ENCODE measurements at regions not wholly inside any gene's neighbourhood (a gene's known extent, or its start where the extent isn't known, plus 50 kb on each side); places are given as distances from the start of the nearest gene placed in this dataset.

GRCh38 chr17:72315122-72315913, 194.5 kb downstream of the SOX9 start:
- DNase-seq (ENCODE audit: low read depth, low spot score) = no peak
- H3K27me3 ChIP-seq (ENCODE audit: control insufficient read depth, insufficient read depth, low read length) = no peaks in the 10 kb centered on the region
- H3K4me3 ChIP-seq (ENCODE audit: low read depth, low read length) = no peak overlapping the region
- no peak for TF ChIP-seq CTCF (IDR thresholded peaks at IDR 0.05; ENCODE audit: low read depth, low read length)
- ChIA-PET POLR2A (no interaction called here), CTCF (interaction anchor here (1.2 kb wide), 1 partner anchor 242 kb away, joined by 3 read pairs; no protein-coding TSS in a partner anchor)
- H3K9me3 ChIP-seq (ENCODE audit: control insufficient read depth, insufficient read depth, low read length) = no peaks in the 10 kb centered on the region
- H3K27ac ChIP-seq (ENCODE audit: low read depth, low read length) = no peak overlapping the region

GRCh38 chr17:72318131-72318530, 197.3 kb downstream of the SOX9 start:
- Histone ChIP-seq H3K4me3 (ENCODE audit: low read depth, low read length) (no peak overlapping the region), H3K9me3 (ENCODE audit: control insufficient read depth, insufficient read depth, low read length) (peaks cover 7% of the 10 kb centered on the region; the same call in 1 of the 2 replicates), H3K27me3 (ENCODE audit: control insufficient read depth, insufficient read depth, low read length) (no peaks in the 10 kb centered on the region), H3K27ac (ENCODE audit: low read depth, low read length) (no peak overlapping the region)
- POLR2A ChIA-PET = interaction anchor here (0.6 kb wide), 2 partner anchors 30 to 835 kb away, joined by 4 read pairs; no protein-coding TSS in a partner anchor
- CTCF ChIA-PET = no interaction called here
- no peak for DNase-seq (ENCODE audit: low read depth, low spot score)
- TF ChIP-seq CTCF (IDR thresholded peaks at IDR 0.05; ENCODE audit: low read depth, low read length) = no peak

GRCh38 chr17:72321896-72322295, 201.1 kb downstream of the SOX9 start:
- Histone ChIP-seq H3K4me3 (ENCODE audit: low read depth, low read length) (no peak overlapping the region), H3K27me3 (ENCODE audit: control insufficient read depth, insufficient read depth, low read length) (peaks cover 4% of the 10 kb centered on the region), H3K9me3 (ENCODE audit: control insufficient read depth, insufficient read depth, low read length) (peaks cover 7% of the 10 kb centered on the region; the same call in 1 of the 2 replicates), H3K27ac (ENCODE audit: low read depth, low read length) (no peak overlapping the region)
- TF ChIP-seq CTCF (IDR thresholded peaks at IDR 0.05; ENCODE audit: low read depth, low read length) = no peak
- POLR2A ChIA-PET = no interaction called here
- CTCF ChIA-PET = no interaction called here
- DNase-seq (ENCODE audit: low read depth, low spot score) = no peak

GRCh38 chr17:72332367-72332766, 211.5 kb downstream of the SOX9 start:
- Histone ChIP-seq H3K9me3 (ENCODE audit: control insufficient read depth, insufficient read depth, low read length) (no peaks in the 10 kb centered on the region), H3K4me3 (ENCODE audit: low read depth, low read length) (no peak overlapping the region), H3K27ac (ENCODE audit: low read depth, low read length) (no peak overlapping the region), H3K27me3 (ENCODE audit: control insufficient read depth, insufficient read depth, low read length) (no peaks in the 10 kb centered on the region)
- no peak for DNase-seq (ENCODE audit: low read depth, low spot score)
- TF ChIP-seq CTCF (IDR thresholded peaks at IDR 0.05; ENCODE audit: low read depth, low read length) = no peak
- ChIA-PET POLR2A (no interaction called here), CTCF (interaction anchor here (1.5 kb wide), 1 partner anchor 207 kb away, joined by 4 read pairs; no protein-coding TSS in a partner anchor)

GRCh38 chr17:72333570-72333969, 212.8 kb downstream of the SOX9 start:
- no peak for DNase-seq (ENCODE audit: low read depth, low spot score)
- Histone ChIP-seq H3K9me3 (ENCODE audit: control insufficient read depth, insufficient read depth, low read length) (no peaks in the 10 kb centered on the region), H3K27me3 (ENCODE audit: control insufficient read depth, insufficient read depth, low read length) (no peaks in the 10 kb centered on the region), H3K4me3 (ENCODE audit: low read depth, low read length) (no peak overlapping the region), H3K27ac (ENCODE audit: low read depth, low read length) (no peak overlapping the region)
- POLR2A ChIA-PET = interaction anchor here (1.1 kb wide), 3 partner anchors 206 to 1566 kb away, joined by 3 to 5 read pairs (median 4); partner anchors contain the start of gene SOX9
- TF ChIP-seq CTCF (IDR thresholded peaks at IDR 0.05; ENCODE audit: low read depth, low read length) = no peak
- CTCF ChIA-PET = no interaction called here
